Spinal cord (tissue), 9 donors: ENCODE measurements at regions not wholly inside any gene's neighbourhood (a gene's known extent, or its start where the extent isn't known, plus 50 kb on each side); places are given as distances from the start of the nearest gene placed in this dataset.

Experiments
- DNase-seq, 6 donors: peaks; one replicate each; pipeline versions ENCODE4 v3.0.0 to v3.0.0-alpha.2; 2013 to 2015; ENCODE audit warnings: low spot score in 6 of 6, low read depth in 4 of 6
- H3K27ac ChIP-seq: one replicate; pipeline ENCODE4 v1.5.1; 2013; ENCODE audit warnings: low read depth, low read length, control low read depth
- H3K27me3 ChIP-seq: one replicate; pipeline ENCODE4 v1.6.1; 2013; ENCODE audit warnings: low read length; ENCODE audit not compliant: control insufficient read depth, insufficient read depth
- H3K36me3 ChIP-seq: one replicate; pipeline ENCODE4 v1.6.1; 2013; ENCODE audit warnings: low read length; ENCODE audit not compliant: control insufficient read depth, insufficient read depth
- H3K4me1 ChIP-seq: one replicate; pipeline ENCODE4 v1.6.1; 2013; ENCODE audit warnings: low read length; ENCODE audit not compliant: control insufficient read depth, insufficient read depth
- H3K4me3 ChIP-seq: one replicate; pipeline ENCODE4 v1.5.1; 2013; ENCODE audit warnings: low read depth, low read length, control low read depth
- H3K9me3 ChIP-seq: one replicate; pipeline ENCODE4 v1.6.1; 2013; ENCODE audit warnings: low read length; ENCODE audit not compliant: control insufficient read depth, insufficient read depth
- WGBS: methylation state at CpG from one replicate; pipeline ENCODE4 v1.1.5; 2013; ENCODE audit warnings: missing lambda C conversion rate; ENCODE audit not compliant: insufficient coverage; 5-methylcytosine and 5-hydroxymethylcytosine counted together
- donor health status: healthy.

DNA sequence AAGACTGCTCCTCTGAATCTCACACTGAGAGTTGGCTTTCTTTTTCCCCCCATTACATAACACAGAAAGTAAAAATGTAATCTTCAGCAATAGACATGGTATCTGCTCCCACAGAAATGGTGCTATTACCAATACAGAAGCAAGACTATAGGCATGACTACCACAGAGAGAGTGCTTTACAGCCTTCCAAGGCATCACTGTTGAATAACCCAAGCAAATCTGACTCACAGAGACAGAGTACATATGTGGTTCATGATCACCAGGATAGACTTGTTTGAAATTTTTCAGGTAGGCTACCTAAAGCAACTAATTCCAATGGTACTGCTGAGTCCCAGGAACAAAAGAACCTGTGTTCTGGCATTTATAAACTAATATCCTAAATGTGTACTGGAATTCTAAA is 1373.4 kb upstream of the C9orf72 start:
- DNase-seq = no peak
- no peak overlapping the region for H3K27ac ChIP-seq
- no peak overlapping the region for H3K4me3 ChIP-seq
- peaks cover 4% of the 10 kb centered on the region for H3K9me3 ChIP-seq
- H3K27me3 ChIP-seq = no peaks in the 10 kb centered on the region
- H3K4me1 ChIP-seq = no peaks in the 10 kb centered on the region
- no peaks in the 10 kb centered on the region for H3K36me3 ChIP-seq

DNA sequence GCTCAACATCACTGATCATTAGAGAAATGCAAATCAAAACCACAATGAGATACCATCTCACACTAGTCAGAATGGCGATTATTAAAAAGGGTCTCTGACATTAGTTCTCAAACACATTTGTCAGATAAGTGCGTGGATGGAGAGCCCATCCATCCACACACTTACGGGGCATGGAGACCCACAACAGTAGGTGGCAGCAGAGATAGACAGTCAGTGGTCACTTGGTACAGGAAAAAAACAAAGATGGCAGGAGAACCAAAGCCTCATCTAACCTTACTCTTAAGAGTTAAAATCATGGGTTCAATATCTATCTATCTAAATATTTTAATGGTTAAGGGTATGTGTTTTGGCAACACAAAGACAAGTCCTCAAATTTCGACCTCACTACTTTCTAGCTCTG is 1378.7 kb upstream of the C9orf72 start:
- Histone ChIP-seq H3K27me3 (no peaks in the 10 kb centered on the region), H3K36me3 (no peaks in the 10 kb centered on the region), H3K27ac (no peak overlapping the region), H3K4me1 (no peaks in the 10 kb centered on the region), H3K9me3 (peaks cover 4% of the 10 kb centered on the region), H3K4me3 (no peak overlapping the region)
- WGBS = no CpG with 5 or more reads among the region's 4 CpGs
- DNase-seq = no peak

GRCh38 chr9:28956116-28956880 is 1383.0 kb upstream of the C9orf72 start:
- WGBS = 72% methylated on average over 2 of the region's 3 CpGs
- no peaks in the 10 kb centered on the region for H3K4me1 ChIP-seq
- no peak for DNase-seq
- no peak overlapping the region for H3K4me3 ChIP-seq
- H3K27ac ChIP-seq = no peak overlapping the region
- H3K27me3 ChIP-seq = no peaks in the 10 kb centered on the region
- no peaks in the 10 kb centered on the region for H3K36me3 ChIP-seq
- no peaks in the 10 kb centered on the region for H3K9me3 ChIP-seq

DNA sequence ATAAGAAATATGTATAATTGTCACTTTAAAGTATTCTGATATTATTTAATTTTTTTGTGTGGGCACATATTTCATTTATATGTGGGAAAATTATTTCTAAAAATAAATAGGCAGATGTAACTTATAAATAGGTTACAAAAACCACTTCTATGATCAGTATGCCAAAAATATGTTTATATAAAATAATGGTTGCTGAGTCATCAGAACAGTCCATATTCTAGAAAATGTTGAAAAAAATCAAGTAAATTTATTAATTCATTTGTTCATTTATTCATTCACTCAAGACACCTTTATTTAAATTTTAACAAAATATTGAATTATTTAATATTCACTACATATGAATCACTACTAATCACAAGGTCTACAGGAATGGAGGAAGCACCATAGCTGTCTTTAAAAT is 1387.3 kb upstream of the C9orf72 start:
- H3K27ac ChIP-seq = no peak overlapping the region
- no peak overlapping the region for H3K4me3 ChIP-seq
- H3K36me3 ChIP-seq = no peaks in the 10 kb centered on the region
- no peaks in the 10 kb centered on the region for H3K27me3 ChIP-seq
- no peak for DNase-seq
- no peaks in the 10 kb centered on the region for H3K4me1 ChIP-seq
- no peaks in the 10 kb centered on the region for H3K9me3 ChIP-seq

- Histone ChIP-seq H3K36me3 (no peaks in the 10 kb centered on the region), H3K27ac (no peak overlapping the region), H3K27me3 (no peaks in the 10 kb centered on the region), H3K4me3 (no peak overlapping the region), H3K9me3 (no peaks in the 10 kb centered on the region), H3K4me1 (no peaks in the 10 kb centered on the region)
- peak in 1 of 6 donors; percentile 73 for DNase-seq
- 100% methylated on average over 1 of the region's 3 CpGs for WGBS
Observed at GRCh38 chr9:28961623-28962022, 1388.3 kb upstream of the C9orf72 start.

- no peak overlapping the region for H3K4me3 ChIP-seq
- H3K36me3 ChIP-seq = no peaks in the 10 kb centered on the region
- no peak for DNase-seq
Observed at GRCh38 chr9:28967226-28967625, 1393.9 kb upstream of the C9orf72 start.

DNA sequence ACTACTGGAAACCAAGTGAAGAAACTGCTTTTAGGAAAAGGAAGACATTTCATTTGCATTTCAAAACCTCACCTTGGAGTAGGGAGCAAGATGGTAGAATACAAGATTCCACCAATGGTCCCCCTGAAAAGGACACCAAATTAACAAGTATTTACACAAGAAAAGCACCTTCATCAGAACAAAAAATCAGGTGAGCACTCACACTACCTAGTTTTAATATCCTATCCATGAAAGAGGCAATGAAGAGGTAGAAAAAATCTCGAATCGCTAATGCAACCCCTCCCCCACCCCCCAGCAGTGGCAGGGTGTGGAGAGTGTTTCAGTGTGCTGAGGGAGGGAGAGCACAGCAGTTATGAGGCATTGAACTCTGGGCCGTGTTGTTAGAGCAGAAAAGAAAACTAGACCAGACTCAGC is 1397.0 kb upstream of the C9orf72 start:
- H3K27me3 ChIP-seq = no peaks in the 10 kb centered on the region
- H3K4me3 ChIP-seq = no peak overlapping the region
- no peaks in the 10 kb centered on the region for H3K9me3 ChIP-seq
- WGBS = 60% methylated on average over 1 of the region's 3 CpGs
- H3K4me1 ChIP-seq = no peaks in the 10 kb centered on the region
- no peaks in the 10 kb centered on the region for H3K36me3 ChIP-seq
- DNase-seq = no peak
- no peak overlapping the region for H3K27ac ChIP-seq

More at GRCh38 chr9:28967226-28967625, 1393.9 kb upstream of the C9orf72 start:
- Histone ChIP-seq H3K9me3 (no peaks in the 10 kb centered on the region), H3K4me1 (no peaks in the 10 kb centered on the region), H3K27me3 (no peaks in the 10 kb centered on the region), H3K27ac (no peak overlapping the region)

- no peaks in the 10 kb centered on the region for H3K27me3 ChIP-seq
- no peak overlapping the region for H3K4me3 ChIP-seq
- no peaks in the 10 kb centered on the region for H3K9me3 ChIP-seq
- no peaks in the 10 kb centered on the region for H3K4me1 ChIP-seq
- DNase-seq = no peak
- WGBS = 0% methylated on average over 1 of the region's 2 CpGs
- H3K27ac ChIP-seq = no peak overlapping the region
- H3K36me3 ChIP-seq = no peaks in the 10 kb centered on the region
Observed at GRCh38 chr9:28971881-28972280, 1398.6 kb upstream of the C9orf72 start.

- Histone ChIP-seq H3K27me3 (no peaks in the 10 kb centered on the region), H3K9me3 (no peaks in the 10 kb centered on the region), H3K4me3 (no peak overlapping the region), H3K27ac (no peak overlapping the region), H3K36me3 (no peaks in the 10 kb centered on the region), H3K4me1 (no peaks in the 10 kb centered on the region)
- no peak for DNase-seq
Observed at GRCh38 chr9:28976250-28976649, 1403.0 kb upstream of the C9orf72 start.

DNA sequence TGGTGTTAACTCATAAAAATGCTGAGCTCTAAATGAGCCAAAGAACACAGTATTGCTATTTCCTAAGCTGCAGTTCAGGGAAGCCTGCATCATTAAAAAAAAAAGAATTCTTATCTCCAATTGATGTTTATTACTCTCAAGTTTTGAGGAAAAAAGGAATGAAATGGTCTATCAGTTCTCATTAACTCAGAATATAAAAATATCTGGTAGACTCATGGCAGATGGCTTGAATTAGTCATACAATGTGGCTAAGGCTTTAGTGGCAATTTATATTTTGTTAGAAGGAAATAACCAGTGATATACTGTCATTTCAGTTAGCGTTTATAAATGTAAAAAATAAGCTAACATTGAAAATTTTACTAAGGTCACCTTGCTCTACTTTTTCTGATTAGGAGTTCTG is 1403.4 kb upstream of the C9orf72 start:
- Histone ChIP-seq H3K27ac (no peak overlapping the region), H3K27me3 (no peaks in the 10 kb centered on the region), H3K9me3 (no peaks in the 10 kb centered on the region), H3K4me3 (no peak overlapping the region), H3K36me3 (no peaks in the 10 kb centered on the region), H3K4me1 (no peaks in the 10 kb centered on the region)
- WGBS = no CpG with 5 or more reads among the region's 1 CpG
- DNase-seq = no peak
